CD4-positive, alpha-beta memory T cell (primary cell): ENCODE measurements at regions not wholly inside any gene's neighbourhood (a gene's known extent, or its start where the extent isn't known, plus 50 kb on each side); places are given as distances from the start of the nearest gene placed in this dataset.

Source experiments
- CTCF ChIA-PET: fragments of 350-600 bp; sonication (Branson Sonifier 250); formaldehyde crosslinking; loops from one replicate; lab custom pipeline; 2021; ENCODE audit warnings: inconsistent platforms; ENCODE audit not compliant: partially characterized antibody; lab: Charles Lee
- POLR2A ChIA-PET: fragments of 350-600 bp; sonication (Branson Sonifier 250); formaldehyde crosslinking; loops from one replicate; lab custom pipeline; 2021; ENCODE audit not compliant: partially characterized antibody; lab: Charles Lee
- DNase-seq, 5 donors: peaks; one replicate each; pipeline versions ENCODE4 v3.0.0 to v3.0.0-alpha.2; 2020 to 2022; ENCODE audit warnings: mixed read lengths in 1 of 5
- H3K27ac ChIP-seq: one replicate; pipeline ENCODE4 v1.7.0; 2013; ENCODE audit warnings: low read depth, low read length
- H3K27me3 ChIP-seq: 2 replicates; pipeline ENCODE4 v1.7.0; 2013; ENCODE audit warnings: mild to moderate bottlenecking, low read length, moderate library complexity; ENCODE audit not compliant: insufficient read depth
- H3K36me3 ChIP-seq: 2 replicates; pipeline ENCODE4 v1.7.0; 2013; ENCODE audit warnings: mild to moderate bottlenecking, low read length, moderate library complexity; ENCODE audit not compliant: insufficient read depth
- H3K4me1 ChIP-seq: 2 replicates; pipeline ENCODE4 v1.7.0; 2013; ENCODE audit warnings: mild to moderate bottlenecking, low read length, moderate library complexity; ENCODE audit not compliant: insufficient read depth
- H3K4me3 ChIP-seq, 2 donors: one replicate each; pipeline ENCODE4 v1.7.0; 2013; ENCODE audit warnings: low read length in 2 of 2, mild to moderate bottlenecking in 1 of 2
- H3K9me3 ChIP-seq, 2 donors: one replicate each; pipeline ENCODE4 v1.7.0; 2013; ENCODE audit warnings: low read length in 2 of 2, control low read depth in 1 of 2; ENCODE audit not compliant: control insufficient read depth in 1 of 2
- H3K27ac Mint-ChIP-seq, 7 donors: one replicate each; pipeline ENCODE4 v1.8.0; 2020 to 2021; ENCODE audit warnings: mixed read lengths in 7 of 7, mild to moderate bottlenecking in 6 of 7, inconsistent platforms in 3 of 7, moderate library complexity in 3 of 7
- H3K27me3 Mint-ChIP-seq, 2 donors: one replicate each; pipeline ENCODE4 v1.8.0; 2020 to 2021; ENCODE audit warnings: mixed read lengths in 2 of 2
- H3K36me3 Mint-ChIP-seq, 2 donors: one replicate each; pipeline ENCODE4 v1.8.0; 2020 to 2021; ENCODE audit warnings: mixed read lengths in 2 of 2, inconsistent platforms in 1 of 2, mild to moderate bottlenecking in 1 of 2
- H3K4me1 Mint-ChIP-seq, 4 donors: one replicate each; pipeline ENCODE4 v1.8.0; 2020 to 2021; ENCODE audit warnings: mixed read lengths in 4 of 4, mild to moderate bottlenecking in 1 of 4
- H3K4me3 Mint-ChIP-seq, 8 donors: one replicate each; pipeline ENCODE4 v1.8.0; 2020 to 2021; ENCODE audit warnings: mixed read lengths in 8 of 8, mild to moderate bottlenecking in 7 of 8, moderate library complexity in 6 of 8, inconsistent platforms in 3 of 8
- H3K9me3 Mint-ChIP-seq, 8 donors: one replicate each; pipeline ENCODE4 v1.8.0; 2020 to 2021; ENCODE audit warnings: mixed read lengths in 8 of 8, mild to moderate bottlenecking in 5 of 8, inconsistent platforms in 3 of 8, moderate library complexity in 1 of 8
- intact Hi-C: fragments of 100-400 bp; cut with micrococcal nuclease; formaldehyde crosslinking; loops from one replicate; pipeline ENCODE4 v1.15.1; 2023

GRCh38 chr13:104593693-104594092, 1527.5 kb upstream of the SLC10A2 start:
- no peaks in the 10 kb centered on the region for H3K36me3 ChIP-seq
- H3K4me1 ChIP-seq = no peaks in the 10 kb centered on the region
- ChIA-PET CTCF (no interaction called here), POLR2A (no interaction called here)
- H3K27ac ChIP-seq = no peak overlapping the region
- H3K9me3 ChIP-seq = no peaks in the 10 kb centered on the region
- no peak overlapping the region for H3K4me3 ChIP-seq
- DNase-seq = no peak
- H3K4me3 Mint-ChIP-seq = no peak overlapping the region
- H3K27me3 ChIP-seq = no peaks in the 10 kb centered on the region
- intact Hi-C loops = no loop called here
- H3K36me3 Mint-ChIP-seq = no peaks in the 10 kb centered on the region
- H3K27ac Mint-ChIP-seq = no peak overlapping the region
- H3K9me3 Mint-ChIP-seq = peaks cover 0 to 3% (median 0%) of the 10 kb centered on the region in 8 donors
- H3K4me1 Mint-ChIP-seq = no peaks in the 10 kb centered on the region
- no peaks in the 10 kb centered on the region for H3K27me3 Mint-ChIP-seq

GRCh38 chr13:104593251-104593576, 1527.0 kb upstream of the SLC10A2 start:
- no peaks in the 10 kb centered on the region for H3K27me3 ChIP-seq
- Mint-ChIP-seq H3K36me3 (no peaks in the 10 kb centered on the region), H3K27me3 (no peaks in the 10 kb centered on the region), H3K27ac (no peak overlapping the region), H3K4me3 (no peak overlapping the region), H3K9me3 (peaks cover 0 to 3% (median 0%) of the 10 kb centered on the region in 8 donors), H3K4me1 (no peaks in the 10 kb centered on the region)
- no peak for DNase-seq
- H3K4me3 ChIP-seq = no peak overlapping the region
- ChIA-PET CTCF (no interaction called here), POLR2A (no interaction called here)
- H3K27ac ChIP-seq = no peak overlapping the region
- intact Hi-C loops = no loop called here
- no peaks in the 10 kb centered on the region for H3K36me3 ChIP-seq
- no peaks in the 10 kb centered on the region for H3K9me3 ChIP-seq
- H3K4me1 ChIP-seq = no peaks in the 10 kb centered on the region

GRCh38 chr13:104592545-104593250, 1526.5 kb upstream of the SLC10A2 start:
- H3K4me3 Mint-ChIP-seq = no peak overlapping the region
- no peaks in the 10 kb centered on the region for H3K4me1 Mint-ChIP-seq
- ChIA-PET POLR2A (no interaction called here), CTCF (no interaction called here)
- H3K9me3 Mint-ChIP-seq = peaks cover 0 to 3% (median 0%) of the 10 kb centered on the region in 8 donors
- no peak for DNase-seq
- Histone ChIP-seq H3K36me3 (no peaks in the 10 kb centered on the region), H3K27me3 (no peaks in the 10 kb centered on the region), H3K4me1 (no peaks in the 10 kb centered on the region), H3K27ac (no peak overlapping the region), H3K4me3 (no peak overlapping the region), H3K9me3 (no peaks in the 10 kb centered on the region)
- intact Hi-C loops = no loop called here
- no peaks in the 10 kb centered on the region for H3K36me3 Mint-ChIP-seq
- H3K27me3 Mint-ChIP-seq = no peaks in the 10 kb centered on the region
- H3K27ac Mint-ChIP-seq = no peak overlapping the region

- H3K4me1 Mint-ChIP-seq = no peaks in the 10 kb centered on the region
- H3K36me3 ChIP-seq = no peaks in the 10 kb centered on the region
- H3K9me3 Mint-ChIP-seq = peaks cover 0 to 6% (median 1%) of the 10 kb centered on the region in 8 donors
- ChIA-PET POLR2A (no interaction called here), CTCF (no interaction called here)
- H3K4me3 Mint-ChIP-seq = no peak overlapping the region
- no peaks in the 10 kb centered on the region for H3K27me3 ChIP-seq
- H3K9me3 ChIP-seq = no peaks in the 10 kb centered on the region
- no peak overlapping the region for H3K27ac Mint-ChIP-seq
- intact Hi-C loops = no loop called here
- H3K36me3 Mint-ChIP-seq = no peaks in the 10 kb centered on the region
- H3K4me1 ChIP-seq = no peaks in the 10 kb centered on the region
- no peak overlapping the region for H3K27ac ChIP-seq
- DNase-seq = no peak
- H3K27me3 Mint-ChIP-seq = no peaks in the 10 kb centered on the region
- no peak overlapping the region for H3K4me3 ChIP-seq
These were observed 1525.9 kb upstream of the SLC10A2 start for GRCh38 chr13:104592127-104592526.

GRCh38 chr13:104586051-104586746, 1520.0 kb upstream of the SLC10A2 start:
- Histone ChIP-seq H3K9me3 (no peaks in the 10 kb centered on the region), H3K4me3 (no peak overlapping the region), H3K27ac (no peak overlapping the region), H3K4me1 (no peaks in the 10 kb centered on the region), H3K27me3 (no peaks in the 10 kb centered on the region), H3K36me3 (no peaks in the 10 kb centered on the region)
- intact Hi-C loops = no loop called here
- POLR2A ChIA-PET = no interaction called here
- no peak for DNase-seq
- H3K27me3 Mint-ChIP-seq = peaks cover 0 to 2% of the 10 kb centered on the region in 2 donors
- no peaks in the 10 kb centered on the region for H3K36me3 Mint-ChIP-seq
- H3K4me1 Mint-ChIP-seq = no peaks in the 10 kb centered on the region
- peaks cover 0 to 10% (median 3%) of the 10 kb centered on the region in 8 donors for H3K9me3 Mint-ChIP-seq
- no peak overlapping the region for H3K27ac Mint-ChIP-seq
- H3K4me3 Mint-ChIP-seq = no peak overlapping the region
- CTCF ChIA-PET = no interaction called here

GRCh38 chr13:104584481-104584880, 1518.3 kb upstream of the SLC10A2 start:
- CTCF ChIA-PET = no interaction called here
- H3K4me1 Mint-ChIP-seq = no peaks in the 10 kb centered on the region
- no peak overlapping the region for H3K27ac Mint-ChIP-seq

GRCh38 chr13:104580931-104581330, 1514.7 kb upstream of the SLC10A2 start:
- Histone ChIP-seq H3K9me3 (no peaks in the 10 kb centered on the region), H3K4me3 (no peak overlapping the region), H3K27me3 (no peaks in the 10 kb centered on the region), H3K4me1 (no peaks in the 10 kb centered on the region), H3K27ac (no peak overlapping the region), H3K36me3 (no peaks in the 10 kb centered on the region)
- no peak for DNase-seq
- Mint-ChIP-seq H3K9me3 (peaks cover 0 to 13% (median 4%) of the 10 kb centered on the region in 8 donors), H3K4me1 (no peaks in the 10 kb centered on the region), H3K27ac (no peak overlapping the region), H3K36me3 (no peaks in the 10 kb centered on the region), H3K4me3 (no peak overlapping the region), H3K27me3 (peaks cover 0 to 2% of the 10 kb centered on the region in 2 donors)
- POLR2A ChIA-PET = no interaction called here
- intact Hi-C loops = no loop called here
- CTCF ChIA-PET = no interaction called here

More at GRCh38 chr13:104584481-104584880, 1518.3 kb upstream of the SLC10A2 start:
- Mint-ChIP-seq H3K4me3 (no peak overlapping the region), H3K36me3 (no peaks in the 10 kb centered on the region), H3K27me3 (peaks cover 0 to 2% of the 10 kb centered on the region in 2 donors), H3K9me3 (peaks cover 0 to 13% (median 4%) of the 10 kb centered on the region in 8 donors)
- H3K27me3 ChIP-seq = no peaks in the 10 kb centered on the region
- POLR2A ChIA-PET = no interaction called here
- intact Hi-C loops = no loop called here
- H3K36me3 ChIP-seq = no peaks in the 10 kb centered on the region
- no peak overlapping the region for H3K27ac ChIP-seq
- no peaks in the 10 kb centered on the region for H3K9me3 ChIP-seq
- H3K4me1 ChIP-seq = no peaks in the 10 kb centered on the region
- no peak overlapping the region for H3K4me3 ChIP-seq
- no peak for DNase-seq
